Activated CD8-positive, alpha-beta T cell treated with anti-CD3 and anti-CD28 coated beads for 36 hours (primary cell): ENCODE measurements at regions not wholly inside any gene's neighbourhood (a gene's known extent, or its start where the extent isn't known, plus 50 kb on each side); places are given as distances from the start of the nearest gene placed in this dataset.

Experiments used
- ATAC-seq: fragments of 200-7000 bp; cut with Tn5 transposase; one replicate; pipeline ENCODE4 v1.10.0; 2021; ENCODE audit warnings: mild to moderate bottlenecking, moderate library complexity
- CTCF ChIA-PET: fragments of 350-600 bp; sonication (Branson Sonifier 250); formaldehyde crosslinking; loops from one replicate; lab custom pipeline; 2021; ENCODE audit warnings: antibody characterized with exemption; lab: Charles Lee
- POLR2A ChIA-PET: fragments of 350-600 bp; sonication (Branson Sonifier 250); formaldehyde crosslinking; loops from one replicate; lab custom pipeline; 2021; ENCODE audit warnings: antibody characterized with exemption; lab: Charles Lee
- DNase-seq: peaks from one replicate; pipeline ENCODE4 v3.0.0-alpha.2; 2020
- H3K27ac Mint-ChIP-seq: one replicate; pipeline ENCODE4 v1.8.0; 2021; ENCODE audit warnings: mild to moderate bottlenecking, mixed read lengths
- H3K27me3 Mint-ChIP-seq: one replicate; pipeline ENCODE4 v1.8.0; 2021; ENCODE audit warnings: mixed read lengths
- H3K36me3 Mint-ChIP-seq: one replicate; pipeline ENCODE4 v1.8.0; 2021; ENCODE audit warnings: low read depth, mixed read lengths
- H3K4me1 Mint-ChIP-seq: one replicate; pipeline ENCODE4 v1.8.0; 2021; ENCODE audit warnings: low read depth, mixed read lengths
- H3K4me3 Mint-ChIP-seq: one replicate; pipeline ENCODE4 v1.8.0; 2021; ENCODE audit warnings: mild to moderate bottlenecking, moderate library complexity, mixed read lengths
- H3K9me3 Mint-ChIP-seq: one replicate; pipeline ENCODE4 v1.8.0; 2021; ENCODE audit warnings: mixed read lengths
- intact Hi-C: fragments of 100-400 bp; cut with micrococcal nuclease; formaldehyde crosslinking; loops from one replicate; pipeline ENCODE4 v1.10.0; 2022
- TF ChIP-seq, protein P1 (sequence below): fragments of 200-600 bp; IDR thresholded peaks from one replicate; pipeline ENCODE4 v1.8.0; 2022; ENCODE audit warnings: antibody characterized with exemption, mild to moderate bottlenecking

DNA sequence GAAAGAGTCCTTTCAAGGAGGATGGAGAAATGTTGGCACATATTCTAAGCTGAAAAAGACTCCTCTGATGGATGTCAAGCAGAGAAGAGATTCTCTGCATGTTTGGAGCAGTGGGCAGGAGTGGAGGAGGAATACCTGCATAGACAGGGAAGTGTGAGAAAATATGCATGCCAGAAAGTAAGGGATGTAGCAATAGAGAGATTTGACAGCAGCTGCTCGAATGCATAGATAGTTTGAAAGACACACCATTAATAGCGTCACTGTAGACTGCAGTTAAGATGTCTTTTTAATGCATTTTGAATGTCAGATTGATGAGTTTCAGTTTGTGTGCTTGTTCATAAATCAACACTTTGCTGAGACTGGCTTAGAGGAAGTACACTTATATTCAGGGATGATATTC, 169.9 kb upstream of the POT1 start:
- CTCF ChIA-PET = no interaction called here
- ATAC-seq (no peak), DNase-seq (no peak)
- H3K27me3 Mint-ChIP-seq = no peaks in the 10 kb centered on the region
- H3K4me3 Mint-ChIP-seq = no peak overlapping the region
- H3K27ac Mint-ChIP-seq = no peak overlapping the region
- peaks cover 2% of the 10 kb centered on the region for H3K36me3 Mint-ChIP-seq
- H3K9me3 Mint-ChIP-seq = peaks cover 4% of the 10 kb centered on the region
- POLR2A ChIA-PET = no interaction called here
- H3K4me1 Mint-ChIP-seq = no peaks in the 10 kb centered on the region
- intact Hi-C loops = no loop called here
- TF ChIP-seq, protein P1, sequence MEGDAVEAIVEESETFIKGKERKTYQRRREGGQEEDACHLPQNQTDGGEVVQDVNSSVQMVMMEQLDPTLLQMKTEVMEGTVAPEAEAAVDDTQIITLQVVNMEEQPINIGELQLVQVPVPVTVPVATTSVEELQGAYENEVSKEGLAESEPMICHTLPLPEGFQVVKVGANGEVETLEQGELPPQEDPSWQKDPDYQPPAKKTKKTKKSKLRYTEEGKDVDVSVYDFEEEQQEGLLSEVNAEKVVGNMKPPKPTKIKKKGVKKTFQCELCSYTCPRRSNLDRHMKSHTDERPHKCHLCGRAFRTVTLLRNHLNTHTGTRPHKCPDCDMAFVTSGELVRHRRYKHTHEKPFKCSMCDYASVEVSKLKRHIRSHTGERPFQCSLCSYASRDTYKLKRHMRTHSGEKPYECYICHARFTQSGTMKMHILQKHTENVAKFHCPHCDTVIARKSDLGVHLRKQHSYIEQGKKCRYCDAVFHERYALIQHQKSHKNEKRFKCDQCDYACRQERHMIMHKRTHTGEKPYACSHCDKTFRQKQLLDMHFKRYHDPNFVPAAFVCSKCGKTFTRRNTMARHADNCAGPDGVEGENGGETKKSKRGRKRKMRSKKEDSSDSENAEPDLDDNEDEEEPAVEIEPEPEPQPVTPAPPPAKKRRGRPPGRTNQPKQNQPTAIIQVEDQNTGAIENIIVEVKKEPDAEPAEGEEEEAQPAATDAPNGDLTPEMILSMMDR = no peak

DNA sequence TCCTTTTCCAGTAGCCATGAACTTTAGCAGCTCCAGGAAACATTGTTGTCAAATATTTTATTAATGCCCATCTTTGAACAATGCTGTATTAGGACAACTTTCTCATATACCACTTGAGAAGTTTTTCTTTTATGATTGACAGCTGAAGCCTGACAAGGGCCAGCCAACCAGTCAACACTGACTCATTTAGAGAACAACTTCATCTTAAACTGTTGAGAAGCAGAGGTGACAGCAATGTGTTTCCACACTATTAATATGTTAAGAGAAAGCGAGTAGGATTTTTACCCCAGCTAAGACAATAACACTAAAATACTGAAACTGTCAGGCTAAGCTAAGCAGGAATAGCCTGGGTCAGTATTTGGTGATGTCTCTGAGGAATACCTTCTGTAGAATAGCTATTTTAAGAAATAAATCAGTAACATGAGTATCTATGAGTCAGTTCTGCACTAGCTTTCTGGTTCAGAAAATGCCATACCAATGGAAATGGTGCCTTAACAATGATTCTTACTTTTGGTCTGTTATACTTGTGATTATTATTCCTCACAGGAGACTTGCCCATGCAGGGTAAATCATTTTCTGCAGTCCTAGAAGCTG, 168.8 kb upstream of the POT1 start:
- Mint-ChIP-seq H3K27ac (no peak overlapping the region), H3K9me3 (peaks cover 2% of the 10 kb centered on the region), H3K27me3 (no peaks in the 10 kb centered on the region), H3K4me3 (no peak overlapping the region), H3K4me1 (no peaks in the 10 kb centered on the region), H3K36me3 (peaks cover 2% of the 10 kb centered on the region)
- POLR2A ChIA-PET = interaction anchor here (0.5 kb wide), 1 partner anchor 46 kb away, joined by 4 read pairs; no protein-coding TSS in a partner anchor
- CTCF ChIA-PET = no interaction called here
- ATAC-seq (no peak), DNase-seq (no peak)
- TF ChIP-seq, protein P1 = no peak
- intact Hi-C loops = no loop called here

DNA sequence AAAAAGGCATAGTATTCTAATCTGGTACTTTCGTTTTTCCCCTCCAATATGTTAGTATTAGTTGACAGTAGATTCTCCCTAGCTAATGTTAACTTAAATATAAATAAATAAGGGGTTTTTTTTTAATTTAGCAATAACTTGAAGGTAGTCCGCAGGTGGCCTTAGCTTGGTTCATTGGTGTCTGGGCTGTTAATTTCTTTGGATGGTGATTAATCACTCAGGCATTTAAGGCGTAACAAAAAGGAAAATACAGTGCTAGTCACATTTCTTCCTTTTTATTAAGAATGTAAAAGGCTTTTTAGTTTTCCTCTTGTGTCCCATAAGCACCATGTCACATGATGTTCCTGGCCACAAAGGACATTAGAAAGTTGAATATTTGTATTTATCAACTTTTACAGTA, 161.0 kb upstream of the POT1 start:
- DNase-seq (no peak), ATAC-seq (no peak)
- intact Hi-C loops = no loop called here
- TF ChIP-seq, protein P1 = no peak
- Mint-ChIP-seq H3K4me3 (no peak overlapping the region), H3K27me3 (no peaks in the 10 kb centered on the region), H3K4me1 (no peaks in the 10 kb centered on the region), H3K27ac (no peak overlapping the region), H3K9me3 (no peaks in the 10 kb centered on the region), H3K36me3 (no peaks in the 10 kb centered on the region)
- ChIA-PET POLR2A (no interaction called here), CTCF (no interaction called here)

DNA sequence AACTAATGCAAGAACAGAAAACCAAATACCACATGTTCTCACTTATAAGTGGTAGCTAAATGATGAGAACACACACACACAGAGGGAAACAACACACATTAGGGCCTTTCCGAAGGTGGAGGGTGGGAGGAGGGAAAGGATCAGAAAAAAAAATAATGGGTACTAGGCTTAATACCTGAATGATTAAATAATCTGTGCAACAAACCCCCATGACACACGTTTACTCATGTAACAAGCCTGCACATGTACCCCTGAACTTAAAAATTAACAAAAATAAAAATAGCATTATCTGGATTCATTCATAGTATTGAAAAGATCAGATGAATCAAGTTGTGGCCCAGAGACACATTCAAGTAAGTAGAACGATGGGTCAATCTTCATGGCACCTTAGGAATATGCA, 159.5 kb upstream of the POT1 start:
- ATAC-seq = no peak
- Mint-ChIP-seq H3K4me1 (no peaks in the 10 kb centered on the region), H3K36me3 (no peaks in the 10 kb centered on the region), H3K27ac (no peak overlapping the region), H3K9me3 (no peaks in the 10 kb centered on the region), H3K27me3 (no peaks in the 10 kb centered on the region), H3K4me3 (no peak overlapping the region)
- intact Hi-C loops = no loop called here
- ChIA-PET POLR2A (interaction anchor here (0.6 kb wide), 1 partner anchor 28 kb away, joined by 3 read pairs; no protein-coding TSS in a partner anchor), CTCF (no interaction called here)
- TF ChIP-seq, protein P1 = no peak
- DNase-seq = no peak

DNA sequence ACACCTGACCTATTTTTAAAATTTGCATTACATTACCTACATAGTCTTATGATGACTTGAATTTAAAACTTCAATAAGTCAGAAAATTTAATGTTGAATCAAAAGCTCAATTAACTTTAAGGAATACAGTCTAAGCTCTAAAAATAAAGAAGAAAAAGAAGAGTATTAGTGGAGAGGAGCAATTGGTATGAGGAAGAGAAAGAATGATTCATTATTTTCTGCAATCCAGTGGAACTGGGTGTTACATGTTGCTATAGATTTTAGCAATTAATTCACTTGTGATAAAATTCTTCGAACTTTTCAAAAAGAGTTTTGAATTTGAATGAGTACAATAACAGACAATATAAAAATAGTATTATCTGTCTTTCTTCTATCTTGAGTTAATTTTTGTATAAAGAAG, 158.9 kb upstream of the POT1 start:
- H3K9me3 Mint-ChIP-seq = no peaks in the 10 kb centered on the region
- no peak overlapping the region for H3K27ac Mint-ChIP-seq
- no peaks in the 10 kb centered on the region for H3K27me3 Mint-ChIP-seq
- CTCF ChIA-PET = no interaction called here
- intact Hi-C loops = no loop called here
- H3K4me3 Mint-ChIP-seq = no peak overlapping the region
- DNase-seq = no peak
- no peaks in the 10 kb centered on the region for H3K4me1 Mint-ChIP-seq
- no peak for ATAC-seq
- H3K36me3 Mint-ChIP-seq = no peaks in the 10 kb centered on the region
- POLR2A ChIA-PET = no interaction called here
- TF ChIP-seq, protein P1 = no peak
